ENCODE measurements at regions not wholly inside any gene's neighbourhood (a gene's known extent, or its start where the extent isn't known, plus 50 kb on each side); places are given as distances from the start of the nearest gene placed in this dataset.
A peak's percentile ranks its signal among the peaks of the same experiment; 100 is the strongest.

- no peaks in the 10 kb centered on the region for H3K27me3 ChIP-seq
- H3K4me1 ChIP-seq, result peaks cover 22 to 47% (median 38%) of the 10 kb centered on the region in 4 donors
- H3K36me3 ChIP-seq, result no peaks in the 10 kb centered on the region
- intact Hi-C loops (cut with DNase I; ENCODE audit: low total_unique reads), result no loop called here
- no peak overlapping the region for H3K27ac ChIP-seq
- TF ChIP-seq CTCF (IDR thresholded peaks at IDR 0.05) (no peak), POLR2A (IDR thresholded peaks at IDR 0.05) (no peak), POLR2AphosphoS5 (IDR thresholded peaks at IDR 0.05) (no peak), EP300 (IDR thresholded peaks at IDR 0.05) (no peak)
- H3K4me3 ChIP-seq, result no peak overlapping the region
- 77 to 87% (median 80%) methylated on average over 5 of the region's 5 CpGs for WGBS, 5 donors
- DNase-seq, result peak in 1 of 2 donors; percentile 23
- H3K9me3 ChIP-seq, result no peaks in the 10 kb centered on the region
Observed at GRCh38 chr7:87047-87446, 105.3 kb upstream of the FAM20C start.

DNA sequence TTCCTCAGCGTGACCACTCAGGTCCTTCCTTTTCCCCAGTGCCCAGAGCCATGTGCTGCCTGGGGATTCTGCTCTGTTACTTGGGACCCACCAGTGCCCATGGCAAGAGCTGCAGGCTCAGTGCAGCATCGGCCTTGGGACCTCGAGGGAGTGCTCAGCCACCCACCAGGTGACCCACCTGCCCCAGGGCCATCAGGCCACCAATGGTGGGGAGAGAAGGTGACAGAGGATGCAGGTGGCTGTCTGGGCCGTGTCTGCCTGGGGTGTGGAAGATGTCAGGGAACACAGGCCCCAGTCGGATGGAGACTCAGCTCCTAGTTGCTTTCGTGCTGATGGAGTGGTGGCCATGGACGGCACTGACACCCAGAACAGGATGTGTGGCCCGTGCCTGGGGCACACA lies 104.7 kb upstream of the FAM20C start:
- Histone ChIP-seq H3K9me3 (no peaks in the 10 kb centered on the region), H3K4me3 (no peak overlapping the region), H3K27ac (no peak overlapping the region), H3K27me3 (no peaks in the 10 kb centered on the region), H3K4me1 (peaks cover 22 to 43% (median 32%) of the 10 kb centered on the region in 4 donors), H3K36me3 (no peaks in the 10 kb centered on the region)
- intact Hi-C loops (cut with DNase I; ENCODE audit: low total_unique reads), result no loop called here
- TF ChIP-seq CTCF (IDR thresholded peaks at IDR 0.05) (no peak), POLR2A (IDR thresholded peaks at IDR 0.05) (no peak), POLR2AphosphoS5 (IDR thresholded peaks at IDR 0.05) (no peak), EP300 (IDR thresholded peaks at IDR 0.05) (no peak)
- no peak for DNase-seq
- WGBS, 5 donors, result 84 to 97% (median 92%) methylated on average over 5 to 8 of the region's 8 CpGs

DNA sequence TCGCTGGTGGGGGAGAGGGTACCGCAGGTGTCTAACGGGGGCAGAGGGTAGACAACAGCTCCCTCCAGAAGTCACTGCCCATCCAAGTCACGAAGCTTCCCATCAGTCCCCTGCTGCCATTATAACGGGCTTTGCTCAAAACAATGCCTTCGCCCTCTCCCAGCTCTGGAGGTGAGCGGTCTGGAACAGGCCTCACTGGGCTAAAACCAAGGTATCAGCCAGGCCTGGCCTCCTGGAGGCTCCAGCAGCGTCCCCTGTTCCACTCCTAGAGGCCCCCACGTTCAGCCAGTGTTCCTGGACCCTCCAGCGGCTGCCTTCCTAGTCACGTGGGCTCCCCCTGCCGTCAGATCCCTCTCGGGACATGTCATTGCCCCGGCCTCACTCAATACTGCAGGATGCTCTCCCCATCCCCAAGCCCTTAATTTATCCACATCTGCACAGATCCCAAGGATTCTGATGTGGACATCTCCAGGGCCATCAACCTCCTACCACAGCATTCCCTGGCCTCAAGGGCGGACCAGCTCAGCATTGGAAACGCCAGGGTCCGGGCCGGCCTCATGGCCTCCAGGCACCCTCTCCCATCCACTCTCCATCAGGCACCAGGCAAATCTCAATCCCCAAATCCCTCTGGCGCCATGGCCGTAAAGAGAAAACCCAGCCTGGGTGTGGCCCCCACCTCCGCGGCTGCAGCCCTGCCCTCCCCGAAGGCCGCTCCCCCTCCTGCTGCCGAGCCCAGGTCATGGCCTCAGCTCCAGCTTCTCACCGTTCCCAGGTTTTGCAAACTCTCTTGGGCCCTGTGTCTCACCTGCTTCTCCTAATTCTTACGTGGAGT lies 104.1 kb upstream of the FAM20C start:
- H3K36me3 ChIP-seq, result no peaks in the 10 kb centered on the region
- H3K4me1 ChIP-seq, result peaks cover 22 to 43% (median 32%) of the 10 kb centered on the region in 4 donors
- peak overlapping the region in 3 of 5 donors; percentile 53 to 70 (median 65) for H3K27ac ChIP-seq
- no peak for DNase-seq
- 69 to 84% (median 77%) methylated on average over 23 to 27 of the region's 27 CpGs for WGBS, 5 donors
- intact Hi-C loops (cut with DNase I; ENCODE audit: low total_unique reads), result no loop called here
- no peak overlapping the region for H3K4me3 ChIP-seq
- H3K9me3 ChIP-seq, result no peaks in the 10 kb centered on the region
- TF ChIP-seq POLR2A (IDR thresholded peaks at IDR 0.05) (no peak), CTCF (IDR thresholded peaks at IDR 0.05) (no peak), EP300 (IDR thresholded peaks at IDR 0.05) (no peak), POLR2AphosphoS5 (IDR thresholded peaks at IDR 0.05) (no peak)
- no peaks in the 10 kb centered on the region for H3K27me3 ChIP-seq

DNA sequence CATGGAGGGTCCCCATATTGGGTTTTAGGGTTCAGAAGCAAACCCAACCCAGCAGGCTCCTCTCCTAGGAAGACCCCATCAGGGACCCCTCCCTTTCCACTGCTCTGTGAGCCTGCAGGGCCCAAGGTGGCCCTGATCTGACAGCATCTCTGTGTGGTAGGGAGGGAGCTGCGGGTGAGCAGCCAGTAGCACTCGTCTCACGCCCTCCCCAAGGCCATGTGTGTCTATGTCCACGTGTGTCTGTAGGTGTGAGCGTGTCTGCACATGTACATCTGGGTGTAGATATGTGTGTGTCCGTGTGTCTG lies 103.5 kb upstream of the FAM20C start:
- no peak for TF ChIP-seq CTCF (IDR thresholded peaks at IDR 0.05)
- no peak for TF ChIP-seq EP300 (IDR thresholded peaks at IDR 0.05)
- no peak for TF ChIP-seq POLR2A (IDR thresholded peaks at IDR 0.05)
- no peak for TF ChIP-seq POLR2AphosphoS5 (IDR thresholded peaks at IDR 0.05)
- WGBS, 5 donors, result 85 to 91% (median 87%) methylated on average over 6 of the region's 6 CpGs
- H3K36me3 ChIP-seq, result no peaks in the 10 kb centered on the region
- DNase-seq, result no peak
- H3K9me3 ChIP-seq, result no peaks in the 10 kb centered on the region
- intact Hi-C loops (cut with DNase I; ENCODE audit: low total_unique reads), result no loop called here
- H3K27ac ChIP-seq, result peak overlapping the region in 4 of 5 donors; percentile 53 to 70 (median 64)
- no peaks in the 10 kb centered on the region for H3K27me3 ChIP-seq
- peaks cover 22 to 43% (median 32%) of the 10 kb centered on the region in 4 donors for H3K4me1 ChIP-seq
- H3K4me3 ChIP-seq, result no peak overlapping the region
